ENCODE measurements at regions not wholly inside any gene's neighbourhood (a gene's known extent, or its start where the extent isn't known, plus 50 kb on each side); places are given as distances from the start of the nearest gene placed in this dataset.
A peak's percentile ranks its signal among the peaks of the same experiment; 100 is the strongest.

DNA sequence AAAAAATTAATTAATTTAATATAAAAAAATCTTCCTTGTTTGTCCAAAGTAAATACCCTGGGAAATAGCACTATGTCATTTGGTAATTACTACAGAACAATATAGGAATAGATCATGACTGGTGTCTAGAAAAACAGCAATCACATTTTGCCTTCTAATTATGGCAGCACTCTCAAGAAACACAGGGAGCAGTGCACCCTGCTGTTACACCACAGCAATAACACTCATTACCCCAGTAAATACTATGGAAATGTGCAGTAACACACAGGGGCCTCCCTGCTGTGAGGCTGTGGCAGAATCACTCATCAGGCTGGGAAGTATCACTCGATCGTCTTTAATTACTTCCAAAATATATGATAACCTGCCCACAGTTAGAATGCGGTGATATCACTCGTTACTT is 646.0 kb downstream of the TUSC7 start:
- no peaks in the 10 kb centered on the region for H3K36me3 Mint-ChIP-seq (ENCODE audit: low read depth, unreplicated experiment)
- no peaks in the 10 kb centered on the region for H3K27me3 Mint-ChIP-seq (ENCODE audit: low read depth, unreplicated experiment)
- no peaks in the 10 kb centered on the region for H3K9me3 Mint-ChIP-seq (ENCODE audit: unreplicated experiment)
- no peak for FAIRE-seq
- H3K4me3 ChIP-seq (ENCODE audit: insufficient read depth, low read depth, low read length), result no peak overlapping the region
- H3K9me3 ChIP-seq (ENCODE audit: insufficient read depth, low read depth, low read length), result no peaks in the 10 kb centered on the region
- H3K27me3 ChIP-seq (ENCODE audit: insufficient read depth, low read length), result no peaks in the 10 kb centered on the region
- H3K4me3 Mint-ChIP-seq (ENCODE audit: unreplicated experiment), result no peak overlapping the region
- no peak overlapping the region for H3K27ac ChIP-seq (ENCODE audit: low read depth, low read length)
- no peak for TF ChIP-seq EZH2 (IDR thresholded peaks at IDR 0.05; ENCODE audit: insufficient read depth, low read length)
- TF ChIP-seq, protein P1, sequence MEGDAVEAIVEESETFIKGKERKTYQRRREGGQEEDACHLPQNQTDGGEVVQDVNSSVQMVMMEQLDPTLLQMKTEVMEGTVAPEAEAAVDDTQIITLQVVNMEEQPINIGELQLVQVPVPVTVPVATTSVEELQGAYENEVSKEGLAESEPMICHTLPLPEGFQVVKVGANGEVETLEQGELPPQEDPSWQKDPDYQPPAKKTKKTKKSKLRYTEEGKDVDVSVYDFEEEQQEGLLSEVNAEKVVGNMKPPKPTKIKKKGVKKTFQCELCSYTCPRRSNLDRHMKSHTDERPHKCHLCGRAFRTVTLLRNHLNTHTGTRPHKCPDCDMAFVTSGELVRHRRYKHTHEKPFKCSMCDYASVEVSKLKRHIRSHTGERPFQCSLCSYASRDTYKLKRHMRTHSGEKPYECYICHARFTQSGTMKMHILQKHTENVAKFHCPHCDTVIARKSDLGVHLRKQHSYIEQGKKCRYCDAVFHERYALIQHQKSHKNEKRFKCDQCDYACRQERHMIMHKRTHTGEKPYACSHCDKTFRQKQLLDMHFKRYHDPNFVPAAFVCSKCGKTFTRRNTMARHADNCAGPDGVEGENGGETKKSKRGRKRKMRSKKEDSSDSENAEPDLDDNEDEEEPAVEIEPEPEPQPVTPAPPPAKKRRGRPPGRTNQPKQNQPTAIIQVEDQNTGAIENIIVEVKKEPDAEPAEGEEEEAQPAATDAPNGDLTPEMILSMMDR (IDR thresholded peaks at IDR 0.05; ENCODE audit: insufficient read depth, low read depth, low read length), result peak; percentile 13
- no peaks in the 10 kb centered on the region for H3K79me2 ChIP-seq (ENCODE audit: insufficient read depth, low read length)
- no peak for DNase-seq (ENCODE audit: low read depth)
- no peaks in the 10 kb centered on the region for H3K36me3 ChIP-seq (ENCODE audit: insufficient read depth, low read length)
- no peaks in the 10 kb centered on the region for H4K20me1 ChIP-seq (ENCODE audit: insufficient read depth, low read length)
- no peak overlapping the region for H3K4me2 ChIP-seq (ENCODE audit: low read length)
- no peak overlapping the region for H2AFZ ChIP-seq (ENCODE audit: low read depth, low read length)
- H3K4me1 Mint-ChIP-seq (ENCODE audit: low read depth, unreplicated experiment), result no peaks in the 10 kb centered on the region
- H3K27ac Mint-ChIP-seq (ENCODE audit: unreplicated experiment), result no peak overlapping the region
- no peak overlapping the region for H3K9ac ChIP-seq (ENCODE audit: low read length)
- H3K4me1 ChIP-seq (ENCODE audit: insufficient read depth, low read length), result no peaks in the 10 kb centered on the region

DNA sequence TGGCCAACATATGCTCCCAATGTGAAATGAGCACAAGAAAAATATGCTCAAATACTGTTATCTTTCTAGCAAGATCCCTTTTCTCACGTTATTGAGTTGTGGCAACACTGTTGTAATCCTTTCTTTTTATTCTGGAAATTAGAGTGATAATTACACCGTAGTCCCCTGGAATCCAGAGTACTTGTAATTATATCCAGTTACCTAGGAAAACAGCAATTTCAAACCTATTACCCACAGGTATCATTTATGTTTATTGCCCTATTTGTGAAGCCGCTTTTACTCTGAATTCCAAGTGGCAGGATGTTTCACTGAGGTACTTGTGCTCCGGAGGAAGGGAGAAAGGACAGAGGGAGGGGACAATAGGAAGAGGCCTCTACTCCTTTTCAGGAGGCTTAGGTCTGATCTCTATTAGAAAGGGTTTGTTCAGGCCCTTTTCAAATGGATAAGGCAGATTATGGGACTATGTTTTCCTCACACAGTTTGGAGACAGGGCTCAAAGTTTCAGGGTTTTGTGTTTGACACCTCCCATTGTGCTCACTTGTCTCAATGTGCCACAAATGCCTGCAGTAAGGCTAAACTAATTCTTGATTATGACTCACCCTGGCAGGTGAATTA is 646.6 kb downstream of the TUSC7 start:
- TF ChIP-seq, protein P1 (IDR thresholded peaks at IDR 0.05; ENCODE audit: insufficient read depth, low read depth, low read length), result no peak
- no peak for TF ChIP-seq EZH2 (IDR thresholded peaks at IDR 0.05; ENCODE audit: insufficient read depth, low read length)
- no peak overlapping the region for H3K9ac ChIP-seq (ENCODE audit: low read length)
- DNase-seq (ENCODE audit: low read depth) (no peak), FAIRE-seq (no peak)
- H3K4me3 ChIP-seq (ENCODE audit: insufficient read depth, low read depth, low read length), result no peak overlapping the region
- H3K4me1 Mint-ChIP-seq (ENCODE audit: low read depth, unreplicated experiment), result no peaks in the 10 kb centered on the region
- H4K20me1 ChIP-seq (ENCODE audit: insufficient read depth, low read length), result no peaks in the 10 kb centered on the region
- peaks cover 4% of the 10 kb centered on the region for H3K9me3 Mint-ChIP-seq (ENCODE audit: unreplicated experiment)
- no peak overlapping the region for H3K4me3 Mint-ChIP-seq (ENCODE audit: unreplicated experiment)
- H3K36me3 Mint-ChIP-seq (ENCODE audit: low read depth, unreplicated experiment), result no peaks in the 10 kb centered on the region
- no peaks in the 10 kb centered on the region for H3K27me3 Mint-ChIP-seq (ENCODE audit: low read depth, unreplicated experiment)
- H3K79me2 ChIP-seq (ENCODE audit: insufficient read depth, low read length), result no peaks in the 10 kb centered on the region
- H3K4me2 ChIP-seq (ENCODE audit: low read length), result no peak overlapping the region
- no peak overlapping the region for H2AFZ ChIP-seq (ENCODE audit: low read depth, low read length)
- no peaks in the 10 kb centered on the region for H3K36me3 ChIP-seq (ENCODE audit: insufficient read depth, low read length)
- H3K27me3 ChIP-seq (ENCODE audit: insufficient read depth, low read length), result no peaks in the 10 kb centered on the region
- no peaks in the 10 kb centered on the region for H3K9me3 ChIP-seq (ENCODE audit: insufficient read depth, low read depth, low read length)
- H3K27ac Mint-ChIP-seq (ENCODE audit: unreplicated experiment), result no peak overlapping the region
- H3K4me1 ChIP-seq (ENCODE audit: insufficient read depth, low read length), result no peaks in the 10 kb centered on the region
- H3K27ac ChIP-seq (ENCODE audit: low read depth, low read length), result no peak overlapping the region

DNA sequence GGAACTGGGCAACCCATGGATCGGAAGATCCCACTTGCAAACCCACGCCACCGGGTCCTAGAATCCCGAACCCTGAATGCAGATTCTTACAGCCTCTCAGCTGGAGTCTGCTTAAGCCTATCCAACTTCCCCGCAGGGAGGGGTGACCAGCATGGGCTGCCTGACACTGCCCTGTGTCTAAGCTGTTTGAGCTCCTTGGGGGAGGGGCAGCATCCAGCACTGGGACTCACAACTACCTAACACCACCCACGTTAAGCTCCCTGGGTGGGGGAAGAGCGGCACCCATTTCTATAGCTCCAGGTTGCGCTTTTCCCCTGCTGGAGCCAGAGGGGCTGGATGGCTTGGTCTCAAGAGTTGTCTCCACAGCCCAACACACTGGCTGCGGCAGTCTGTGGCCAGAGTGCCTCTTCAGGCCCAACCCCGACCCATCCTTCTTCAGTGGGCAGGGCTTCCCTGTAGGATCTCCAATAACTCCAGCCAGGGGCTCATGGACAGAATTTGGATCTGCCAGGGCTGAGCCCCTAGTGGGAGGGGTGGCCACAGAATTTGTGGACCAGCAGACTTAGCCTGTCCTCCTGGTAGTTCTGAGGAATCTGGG is 649.2 kb downstream of the TUSC7 start:
- TF ChIP-seq, protein P1 (IDR thresholded peaks at IDR 0.05; ENCODE audit: insufficient read depth, low read depth, low read length), result no peak
- no peak for TF ChIP-seq EZH2 (IDR thresholded peaks at IDR 0.05; ENCODE audit: insufficient read depth, low read length)
- H3K4me3 Mint-ChIP-seq (ENCODE audit: unreplicated experiment), result no peak overlapping the region
- H3K9me3 Mint-ChIP-seq (ENCODE audit: unreplicated experiment), result peaks cover 10% of the 10 kb centered on the region
- Histone ChIP-seq H3K4me2 (ENCODE audit: low read length) (no peak overlapping the region), H3K27me3 (ENCODE audit: insufficient read depth, low read length) (no peaks in the 10 kb centered on the region), H3K9me3 (ENCODE audit: insufficient read depth, low read depth, low read length) (no peaks in the 10 kb centered on the region), H4K20me1 (ENCODE audit: insufficient read depth, low read length) (no peaks in the 10 kb centered on the region), H3K4me3 (ENCODE audit: insufficient read depth, low read depth, low read length) (no peak overlapping the region), H2AFZ (ENCODE audit: low read depth, low read length) (no peak overlapping the region), H3K9ac (ENCODE audit: low read length) (no peak overlapping the region), H3K4me1 (ENCODE audit: insufficient read depth, low read length) (no peaks in the 10 kb centered on the region), H3K27ac (ENCODE audit: low read depth, low read length) (no peak overlapping the region), H3K36me3 (ENCODE audit: insufficient read depth, low read length) (no peaks in the 10 kb centered on the region), H3K79me2 (ENCODE audit: insufficient read depth, low read length) (no peaks in the 10 kb centered on the region)
- H3K36me3 Mint-ChIP-seq (ENCODE audit: low read depth, unreplicated experiment), result no peaks in the 10 kb centered on the region
- FAIRE-seq, result no peak
- no peak for DNase-seq (ENCODE audit: low read depth)
- H3K27me3 Mint-ChIP-seq (ENCODE audit: low read depth, unreplicated experiment), result no peaks in the 10 kb centered on the region
- H3K27ac Mint-ChIP-seq (ENCODE audit: unreplicated experiment), result no peak overlapping the region
- no peaks in the 10 kb centered on the region for H3K4me1 Mint-ChIP-seq (ENCODE audit: low read depth, unreplicated experiment)

All from astrocyte (in vitro differentiated cells and primary cell).